ENCODE measurements at regions not wholly inside any gene's neighbourhood (a gene's known extent, or its start where the extent isn't known, plus 50 kb on each side); places are given as distances from the start of the nearest gene placed in this dataset.

DNA sequence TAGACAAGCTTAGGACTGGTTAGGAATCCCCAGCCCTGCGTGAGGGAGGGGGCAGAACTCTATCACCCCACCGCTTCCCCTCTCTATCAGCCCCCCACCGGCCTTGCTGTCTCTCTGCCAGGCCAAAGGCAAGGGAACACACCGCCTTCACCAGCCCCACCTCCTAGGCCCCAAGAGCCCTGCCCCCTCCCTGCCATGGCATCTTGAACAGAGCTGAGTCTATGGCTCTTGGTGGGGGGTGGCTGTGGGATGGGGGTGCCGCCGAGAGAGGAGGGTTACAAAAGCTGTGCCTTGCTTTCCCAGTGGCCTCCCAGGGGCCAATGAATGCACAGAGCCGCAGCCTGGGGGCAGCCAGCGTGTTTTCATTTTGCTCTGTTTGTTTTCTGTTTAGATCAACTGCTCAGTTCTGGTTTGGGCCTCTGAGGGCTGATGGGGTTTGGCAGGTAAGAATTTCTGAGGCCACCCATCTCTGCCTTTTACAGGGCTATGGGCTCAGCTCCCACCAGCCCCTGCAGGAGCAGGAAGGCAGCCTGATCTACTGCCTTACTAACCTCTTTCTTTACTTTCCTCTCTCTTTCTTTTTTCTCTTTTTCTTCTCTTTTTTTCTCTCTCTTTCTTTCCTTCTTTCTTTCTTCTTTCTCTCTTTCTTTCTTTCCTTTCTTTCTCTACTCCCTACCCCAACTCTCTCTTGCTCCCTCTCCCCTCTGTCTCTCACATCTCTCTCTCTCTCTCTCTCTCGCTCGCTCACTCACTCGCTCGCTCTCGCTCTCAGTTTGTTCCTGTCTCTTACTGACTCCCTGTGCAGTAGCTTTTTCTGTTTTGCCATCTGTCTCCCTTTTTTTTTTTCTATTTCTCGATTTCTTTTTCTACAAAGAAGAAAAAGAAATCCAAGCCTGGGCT is 128.3 kb downstream of the PJA1 start:
- intact Hi-C loops (cut with DNase I): loop anchor here in 1 of 2 donors (5.0 kb wide), 1 partner anchor 50 kb away; no protein-coding TSS in a partner anchor
- no peak for ATAC-seq
- DNase-seq: no peak

DNA sequence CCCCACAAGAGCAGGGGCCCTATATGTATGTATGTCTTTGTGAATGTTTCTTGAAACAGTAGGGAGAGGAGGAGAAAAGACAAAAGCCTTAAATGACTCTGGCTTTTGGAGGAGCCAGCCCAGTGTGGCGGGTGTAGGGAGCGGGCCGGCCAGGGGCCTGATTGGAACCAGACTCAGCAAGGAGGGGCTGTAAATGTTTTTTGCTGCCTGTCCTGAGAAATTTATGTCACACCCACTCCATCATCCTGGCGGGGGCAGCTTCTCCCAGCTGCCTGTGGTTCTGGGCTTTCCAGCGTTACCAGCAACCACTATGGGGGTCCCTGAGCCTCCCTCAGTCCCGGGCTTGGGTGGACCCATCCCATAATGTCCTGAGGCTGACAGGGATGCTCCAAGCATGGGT is 130.8 kb downstream of the PJA1 start:
- intact Hi-C loops (cut with DNase I): no loop called here
- ATAC-seq: no peak

GRCh38 chrX:69033936-69034335 is 131.3 kb downstream of the PJA1 start:
- intact Hi-C loops (cut with DNase I): no loop called here
- no peak for ATAC-seq
- no peak for DNase-seq

More for the DNA sequence above, 130.8 kb downstream of the PJA1 start:
- no peak for DNase-seq

DNA sequence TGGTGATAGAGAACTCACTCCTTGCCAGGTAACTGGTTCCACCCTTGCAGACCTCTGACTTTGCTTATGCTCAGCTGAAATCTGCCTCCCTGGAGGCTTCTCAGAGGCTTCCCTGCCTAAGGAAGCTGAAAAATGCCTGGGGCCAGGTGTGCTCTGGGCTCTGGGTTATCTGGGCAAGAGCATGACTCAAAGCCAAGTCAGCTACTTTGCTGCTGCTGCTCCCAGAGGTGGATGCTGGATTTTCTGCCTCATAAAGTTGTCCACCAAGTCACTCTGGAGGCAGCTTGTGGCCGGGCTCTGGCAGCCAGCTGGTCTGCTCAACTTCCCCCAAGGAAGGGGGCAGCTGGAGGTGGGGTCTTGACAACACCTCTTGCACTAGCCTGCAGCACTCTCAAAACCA is 132.7 kb downstream of the PJA1 start:
- intact Hi-C loops (cut with DNase I): no loop called here
- DNase-seq: no peak
- ATAC-seq: peak in 1 of 2 donors; percentile 53

DNA sequence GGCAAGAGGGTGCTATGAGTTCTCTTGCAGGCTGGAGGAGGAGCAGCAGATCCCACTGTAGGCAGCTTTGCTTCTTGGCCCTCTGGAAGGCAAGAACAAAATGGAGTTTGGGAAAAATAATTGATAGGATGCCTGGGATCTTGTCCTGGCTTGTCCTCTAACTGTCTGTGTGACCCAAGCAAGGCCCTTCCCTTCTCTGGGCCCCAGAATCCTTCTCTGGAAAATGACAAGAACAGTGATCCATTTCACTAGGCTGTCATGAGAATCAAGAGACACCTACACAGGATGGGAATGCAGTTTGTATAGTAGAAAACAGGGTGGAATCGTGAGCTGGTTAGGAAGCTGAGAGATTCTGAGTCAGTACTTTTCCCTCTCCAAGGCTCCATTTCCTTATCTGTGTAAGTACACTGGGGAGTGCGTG is 133.3 kb downstream of the PJA1 start:
- DNase-seq: no peak
- peak in 1 of 2 donors; percentile 45 for ATAC-seq
- intact Hi-C loops (cut with DNase I): no loop called here

DNA sequence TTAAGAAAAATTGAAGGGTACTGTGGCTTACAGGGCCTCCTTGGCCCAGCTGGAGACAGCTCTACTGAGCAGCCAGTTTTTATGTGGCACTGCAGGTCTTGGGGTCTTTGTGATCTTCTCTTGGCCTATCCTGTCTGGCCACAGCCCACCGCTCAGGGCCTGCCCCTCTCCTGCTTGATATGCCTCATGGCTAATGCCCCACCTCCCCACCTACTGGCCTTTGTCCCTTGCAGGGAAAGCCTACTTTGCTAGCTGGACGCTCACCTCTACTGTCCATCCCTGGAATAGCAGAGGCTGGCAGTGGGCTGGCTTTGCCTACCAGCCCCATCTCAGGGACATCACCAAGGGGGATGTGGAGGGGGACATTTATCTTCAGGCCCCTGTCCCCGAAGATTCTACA is 134.1 kb downstream of the PJA1 start:
- no peak for DNase-seq
- intact Hi-C loops (cut with DNase I): no loop called here
- no peak for ATAC-seq

DNA sequence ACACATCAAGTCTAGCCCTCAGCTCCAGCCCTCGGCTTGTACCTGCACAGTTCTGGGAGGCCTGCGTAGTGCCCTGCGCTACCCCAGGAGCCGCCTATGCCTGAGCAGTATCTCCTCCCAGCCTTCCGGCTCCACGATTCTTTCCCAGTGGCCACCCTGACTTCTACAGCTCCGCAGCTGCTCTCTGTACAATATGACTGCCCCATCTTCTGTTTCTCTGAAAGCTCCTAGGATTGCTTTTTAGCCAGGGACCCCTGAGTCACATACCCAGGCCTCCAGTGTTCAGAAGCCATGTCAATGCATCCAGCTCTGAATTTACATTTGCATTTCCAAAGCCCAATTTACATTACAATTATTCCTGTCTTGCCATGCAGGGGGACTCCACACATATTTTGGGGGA is 135.5 kb downstream of the PJA1 start:
- intact Hi-C loops (cut with DNase I): no loop called here

GRCh38 chrX:69028761-69029120 is 136.5 kb downstream of the PJA1 start:
- intact Hi-C loops (cut with DNase I): no loop called here
- ATAC-seq (no peak), DNase-seq (no peak)

More for the DNA sequence above, 135.5 kb downstream of the PJA1 start:
- DNase-seq: no peak
- ATAC-seq: no peak

GRCh38 chrX:69028006-69028760 is 137.1 kb downstream of the PJA1 start:
- DNase-seq (no peak), ATAC-seq (no peak)
- intact Hi-C loops (cut with DNase I): no loop called here

- ATAC-seq (peak; percentile 23 to 47), DNase-seq (no peak)
- intact Hi-C loops (cut with DNase I): no loop called here
Observed at GRCh38 chrX:69027181-69028005, 137.9 kb downstream of the PJA1 start.

- ATAC-seq (no peak), DNase-seq (no peak)
- intact Hi-C loops (cut with DNase I): no loop called here
Observed at GRCh38 chrX:69025802-69026301, 139.4 kb downstream of the PJA1 start.

DNA sequence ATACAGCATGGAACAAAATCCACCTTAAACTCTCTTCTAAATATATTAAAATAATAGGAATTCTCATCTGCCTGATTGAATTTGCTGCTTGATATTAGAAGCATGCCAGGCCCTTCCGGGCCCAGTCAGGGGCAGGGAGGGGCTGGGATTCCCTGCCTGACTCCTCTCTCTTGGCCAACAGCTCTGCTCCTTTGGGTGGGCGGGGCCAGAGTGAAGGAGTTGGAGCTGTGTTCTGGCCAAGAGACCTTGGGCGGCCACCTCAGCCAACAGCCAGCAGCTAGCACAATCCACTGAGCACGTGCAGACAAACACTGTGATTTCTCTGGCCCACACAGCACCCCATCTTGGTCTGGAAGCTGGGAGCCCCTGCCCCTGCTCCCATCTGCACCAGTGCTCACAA is 140.3 kb downstream of the PJA1 start:
- intact Hi-C loops (cut with DNase I): no loop called here
- DNase-seq: peak; percentile 78
- peak; percentile 90 to 96 for ATAC-seq

DNA sequence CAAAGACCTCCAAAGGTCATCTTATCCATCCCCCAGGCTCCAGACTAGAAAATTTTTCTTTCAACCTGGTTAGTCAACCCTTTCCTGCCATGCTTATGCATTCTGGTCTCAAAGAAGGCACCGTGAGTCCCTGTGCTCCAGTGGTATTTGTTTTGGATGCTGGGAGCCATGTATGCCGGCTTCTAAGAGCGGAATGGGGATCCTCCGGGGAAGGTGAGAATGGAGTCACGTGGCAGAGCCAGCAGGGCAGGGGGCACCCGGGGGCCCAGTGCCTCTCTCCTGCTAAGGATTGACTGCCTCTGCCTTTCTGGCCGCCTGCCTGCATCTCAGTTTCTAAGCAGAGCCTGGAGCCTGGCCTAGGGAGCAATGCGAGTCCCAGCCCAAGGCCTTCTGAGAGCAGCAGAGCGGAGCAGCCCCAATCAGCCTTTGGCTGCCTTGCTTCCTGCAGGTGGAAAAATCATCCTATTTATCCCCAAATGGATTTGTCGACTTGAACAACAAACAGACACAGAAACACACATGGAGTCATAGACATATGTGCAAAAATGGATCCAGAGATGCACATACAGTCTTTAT is 141.0 kb downstream of the PJA1 start:
- intact Hi-C loops (cut with DNase I): no loop called here
- ATAC-seq: no peak
- no peak for DNase-seq

GRCh38 chrX:69022430-69022829 is 142.8 kb downstream of the PJA1 start:
- intact Hi-C loops (cut with DNase I): no loop called here
- ATAC-seq (no peak), DNase-seq (no peak)

GRCh38 chrX:69021141-69021960 is 143.9 kb downstream of the PJA1 start:
- ATAC-seq: no peak
- intact Hi-C loops (cut with DNase I): no loop called here
- no peak for DNase-seq

DNA sequence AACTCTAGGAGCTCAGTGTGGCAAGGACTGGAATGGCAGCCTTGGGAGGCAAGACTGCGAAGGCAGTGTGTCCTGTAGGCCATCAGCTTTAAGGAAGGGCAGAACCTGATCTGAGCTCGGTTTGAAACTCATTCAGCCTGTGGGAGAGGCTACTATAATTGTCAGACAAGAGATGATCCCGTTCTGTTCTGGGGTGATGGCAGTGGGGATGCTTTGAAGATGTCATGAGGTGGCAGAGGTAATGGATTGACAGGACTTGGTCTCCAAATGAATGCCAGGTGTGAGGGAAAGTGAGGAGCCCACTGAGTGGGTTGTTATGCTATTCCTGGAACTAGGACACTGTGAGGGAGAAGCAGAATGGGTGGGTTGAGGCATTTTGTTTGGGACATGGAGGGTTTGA is 144.9 kb downstream of the PJA1 start:
- intact Hi-C loops (cut with DNase I): no loop called here
- ATAC-seq (no peak), DNase-seq (no peak)

- peak in 1 of 2 donors; percentile 23 for ATAC-seq
- DNase-seq: no peak
- intact Hi-C loops (cut with DNase I): no loop called here
Observed at GRCh38 chrX:69019073-69019890, 146.0 kb downstream of the PJA1 start.

All from left cardiac atrium (tissue), 4 donors.